ENCODE measurements at regions not wholly inside any gene's neighbourhood (a gene's known extent, or its start where the extent isn't known, plus 50 kb on each side); places are given as distances from the start of the nearest gene placed in this dataset.

- ChIA-PET POLR2A (no interaction called here), CTCF (no interaction called here)
Observed at GRCh38 chr5:96112703-96113102, 151.1 kb upstream of the ELL2 start.

GRCh38 chr5:96112123-96112670, 150.5 kb upstream of the ELL2 start:
- no peaks in the 10 kb centered on the region for H3F3A ChIP-seq (replicated peaks; ENCODE audit: insufficient read depth)
- ChIA-PET POLR2A (no interaction called here), CTCF (no interaction called here)
- no peaks in the 10 kb centered on the region for H3K79me2 ChIP-seq (ENCODE audit: insufficient read depth)
- no peaks in the 10 kb centered on the region for H3K27me3 ChIP-seq (ENCODE audit: insufficient read depth)
- no peaks in the 10 kb centered on the region for H4K20me1 ChIP-seq (ENCODE audit: insufficient read depth)
- no peak for DNase-seq
- no peak overlapping the region for H2AFZ ChIP-seq (ENCODE audit: low read depth)
- H3K9me3 ChIP-seq = no peaks in the 10 kb centered on the region
- H3K9me2 ChIP-seq = no peaks in the 10 kb centered on the region
- TF ChIP-seq ZBTB33 (IDR thresholded peaks at IDR 0.05; ENCODE audit: borderline replicate concordance, low read depth) = no peak
- TF ChIP-seq CTCF (IDR thresholded peaks at IDR 0.05) = peak; percentile 34; the same call in 1 of the 2 replicates
- 78% methylated on average over 1 of the region's 1 CpG for WGBS (ENCODE audit: low lambda C conversion rate)
- H3K4me3 ChIP-seq (ENCODE audit: low read depth in 2 of 2, low read length in 1 of 2) = no peak overlapping the region
- no peaks in the 10 kb centered on the region for H3K36me3 ChIP-seq (replicated peaks in 1 of 2; ENCODE audit: control insufficient read depth in 1 of 2, insufficient read depth in 2 of 2, low read length in 1 of 2)
- no peak overlapping the region for H3K9ac ChIP-seq
- H3K27ac ChIP-seq (ENCODE audit: low read depth in 2 of 2, low read length in 1 of 2) = no peak overlapping the region
- H3K4me2 ChIP-seq = no peak overlapping the region
- no peaks in the 10 kb centered on the region for H3K4me1 ChIP-seq (ENCODE audit: control insufficient read depth in 1 of 2, insufficient read depth in 2 of 2, low read depth in 1 of 2, low read length in 1 of 2)

More at GRCh38 chr5:96112703-96113102, 151.1 kb upstream of the ELL2 start:
- H3F3A ChIP-seq (replicated peaks; ENCODE audit: insufficient read depth) = no peaks in the 10 kb centered on the region
- no peaks in the 10 kb centered on the region for H3K9me2 ChIP-seq
- no peak overlapping the region for H2AFZ ChIP-seq (ENCODE audit: low read depth)
- H3K4me1 ChIP-seq (ENCODE audit: control insufficient read depth in 1 of 2, insufficient read depth in 2 of 2, low read depth in 1 of 2, low read length in 1 of 2) = peaks cover 0 to 2% of the 10 kb centered on the region in 2 experiments; a peak in 1 of 4 replicates
- H3K27me3 ChIP-seq (ENCODE audit: insufficient read depth) = no peaks in the 10 kb centered on the region
- no peak overlapping the region for H3K4me2 ChIP-seq
- no peak for DNase-seq
- 100% methylated on average over 2 of the region's 2 CpGs for WGBS (ENCODE audit: low lambda C conversion rate)
- no peaks in the 10 kb centered on the region for H4K20me1 ChIP-seq (ENCODE audit: insufficient read depth)
- H3K27ac ChIP-seq (ENCODE audit: low read depth in 2 of 2, low read length in 1 of 2) = no peak overlapping the region
- TF ChIP-seq REST (IDR thresholded peaks at IDR 0.05; ENCODE audit: low read depth, low read length) = peak; percentile 73; the same call in 1 of the 2 replicates
- no peak for TF ChIP-seq FOSL2 (IDR thresholded peaks at IDR 0.05; ENCODE audit: borderline replicate concordance, low read depth)
- H3K9me3 ChIP-seq = no peaks in the 10 kb centered on the region
- H3K79me2 ChIP-seq (ENCODE audit: insufficient read depth) = no peaks in the 10 kb centered on the region
- H3K4me3 ChIP-seq (ENCODE audit: low read depth in 2 of 2, low read length in 1 of 2) = no peak overlapping the region
- H3K36me3 ChIP-seq (replicated peaks in 1 of 2; ENCODE audit: control insufficient read depth in 1 of 2, insufficient read depth in 2 of 2, low read length in 1 of 2) = no peaks in the 10 kb centered on the region
- no peak overlapping the region for H3K9ac ChIP-seq

Measured in SK-N-SH (cell line).